Activated CD8-positive, alpha-beta T cell treated with anti-CD3 and anti-CD28 coated beads, Interleukin-2, amount 10 ng/mL, durations not matched to agents 7 days and 5 days (primary cell): ENCODE measurements at regions not wholly inside any gene's neighbourhood (a gene's known extent, or its start where the extent isn't known, plus 50 kb on each side); places are given as distances from the start of the nearest gene placed in this dataset.

Experiments used
- ATAC-seq: fragments of 150-1000 bp; cut with Tn5 transposase; one replicate; pipeline ENCODE4 v1.10.0; 2021; ENCODE audit warnings: moderate library complexity
- CTCF ChIA-PET: fragments of 350-600 bp; sonication (Branson Sonifier 250); formaldehyde crosslinking; loops from one replicate; lab custom pipeline; 2021; ENCODE audit warnings: antibody characterized with exemption; lab: Charles Lee
- POLR2A ChIA-PET: fragments of 350-600 bp; sonication (Branson Sonifier 250); formaldehyde crosslinking; loops from one replicate; lab custom pipeline; 2021; ENCODE audit warnings: antibody characterized with exemption; lab: Charles Lee
- DNase-seq: peaks from one replicate; pipeline ENCODE4 v3.0.0-alpha.2; 2020
- H3K27ac Mint-ChIP-seq: one replicate; pipeline ENCODE4 v1.8.0; 2021; ENCODE audit warnings: mild to moderate bottlenecking, mixed read lengths
- H3K27me3 Mint-ChIP-seq: one replicate; pipeline ENCODE4 v1.8.0; 2021; ENCODE audit warnings: low read depth, mixed read lengths
- H3K36me3 Mint-ChIP-seq: one replicate; pipeline ENCODE4 v1.8.0; 2021; ENCODE audit warnings: low read depth, mixed read lengths
- H3K4me1 Mint-ChIP-seq: one replicate; pipeline ENCODE4 v1.8.0; 2021; ENCODE audit warnings: low read depth, mixed read lengths
- H3K4me3 Mint-ChIP-seq: one replicate; pipeline ENCODE4 v1.8.0; 2021; ENCODE audit warnings: mild to moderate bottlenecking, mixed read lengths
- H3K9me3 Mint-ChIP-seq: one replicate; pipeline ENCODE4 v1.8.0; 2022; ENCODE audit warnings: mixed read lengths; ENCODE audit not compliant: insufficient read depth

- Mint-ChIP-seq H3K9me3 (peaks cover 4% of the 10 kb centered on the region), H3K36me3 (no peaks in the 10 kb centered on the region), H3K27ac (no peak overlapping the region), H3K4me3 (no peak overlapping the region), H3K4me1 (no peaks in the 10 kb centered on the region), H3K27me3 (no peaks in the 10 kb centered on the region)
- CTCF ChIA-PET = no interaction called here
- POLR2A ChIA-PET = no interaction called here
- DNase-seq = no peak
- no peak for ATAC-seq
Measured at GRCh38 chr13:88183440-88183839, 512.3 kb downstream of the SLITRK5 start.

- H3K27me3 Mint-ChIP-seq = no peaks in the 10 kb centered on the region
- no peak for DNase-seq
- H3K36me3 Mint-ChIP-seq = no peaks in the 10 kb centered on the region
- no peak overlapping the region for H3K27ac Mint-ChIP-seq
- POLR2A ChIA-PET = no interaction called here
- H3K4me3 Mint-ChIP-seq = no peak overlapping the region
- H3K4me1 Mint-ChIP-seq = no peaks in the 10 kb centered on the region
- H3K9me3 Mint-ChIP-seq = peaks cover 11% of the 10 kb centered on the region
- no peak for ATAC-seq
- CTCF ChIA-PET = no interaction called here
Measured at GRCh38 chr13:88188986-88189385, 517.8 kb downstream of the SLITRK5 start.

GRCh38 chr13:88189728-88190127, 518.6 kb downstream of the SLITRK5 start:
- ATAC-seq (no peak), DNase-seq (no peak)
- no peaks in the 10 kb centered on the region for H3K27me3 Mint-ChIP-seq
- peaks cover 11% of the 10 kb centered on the region for H3K9me3 Mint-ChIP-seq
- ChIA-PET POLR2A (no interaction called here), CTCF (no interaction called here)
- H3K36me3 Mint-ChIP-seq = no peaks in the 10 kb centered on the region
- no peaks in the 10 kb centered on the region for H3K4me1 Mint-ChIP-seq
- H3K27ac Mint-ChIP-seq = no peak overlapping the region
- H3K4me3 Mint-ChIP-seq = no peak overlapping the region

GRCh38 chr13:88196106-88196505, 524.9 kb downstream of the SLITRK5 start:
- H3K27me3 Mint-ChIP-seq = no peaks in the 10 kb centered on the region
- no peak for ATAC-seq
- H3K27ac Mint-ChIP-seq = no peak overlapping the region
- ChIA-PET POLR2A (no interaction called here), CTCF (no interaction called here)
- no peak overlapping the region for H3K4me3 Mint-ChIP-seq
- H3K9me3 Mint-ChIP-seq = peaks cover 19% of the 10 kb centered on the region
- H3K4me1 Mint-ChIP-seq = no peaks in the 10 kb centered on the region
- DNase-seq = no peak
- no peaks in the 10 kb centered on the region for H3K36me3 Mint-ChIP-seq

GRCh38 chr13:88217372-88217771, 546.2 kb downstream of the SLITRK5 start:
- Mint-ChIP-seq H3K27me3 (no peaks in the 10 kb centered on the region), H3K36me3 (no peaks in the 10 kb centered on the region), H3K4me3 (no peak overlapping the region), H3K4me1 (no peaks in the 10 kb centered on the region), H3K9me3 (no peaks in the 10 kb centered on the region), H3K27ac (no peak overlapping the region)
- ChIA-PET POLR2A (no interaction called here), CTCF (no interaction called here)
- ATAC-seq = no peak
- no peak for DNase-seq

- ATAC-seq = no peak
- Mint-ChIP-seq H3K27ac (no peak overlapping the region), H3K4me3 (no peak overlapping the region), H3K36me3 (no peaks in the 10 kb centered on the region), H3K9me3 (no peaks in the 10 kb centered on the region), H3K4me1 (no peaks in the 10 kb centered on the region), H3K27me3 (no peaks in the 10 kb centered on the region)
- ChIA-PET CTCF (no interaction called here), POLR2A (no interaction called here)
- DNase-seq = no peak
Measured at GRCh38 chr13:88217883-88218282, 546.7 kb downstream of the SLITRK5 start.

- DNase-seq (no peak), ATAC-seq (no peak)
- Mint-ChIP-seq H3K27ac (no peak overlapping the region), H3K27me3 (no peaks in the 10 kb centered on the region), H3K36me3 (no peaks in the 10 kb centered on the region), H3K4me3 (no peak overlapping the region), H3K4me1 (no peaks in the 10 kb centered on the region), H3K9me3 (peaks cover 3% of the 10 kb centered on the region)
- POLR2A ChIA-PET = no interaction called here
- CTCF ChIA-PET = no interaction called here
Measured at GRCh38 chr13:88223958-88224357, 552.8 kb downstream of the SLITRK5 start.

GRCh38 chr13:88235441-88235840, 564.3 kb downstream of the SLITRK5 start:
- no peaks in the 10 kb centered on the region for H3K27me3 Mint-ChIP-seq
- ATAC-seq = no peak
- ChIA-PET POLR2A (no interaction called here), CTCF (no interaction called here)
- H3K4me1 Mint-ChIP-seq = no peaks in the 10 kb centered on the region
- H3K27ac Mint-ChIP-seq = no peak overlapping the region
- H3K4me3 Mint-ChIP-seq = no peak overlapping the region
- no peak for DNase-seq
- H3K36me3 Mint-ChIP-seq = no peaks in the 10 kb centered on the region
- H3K9me3 Mint-ChIP-seq = peaks cover 3% of the 10 kb centered on the region

GRCh38 chr13:88246239-88246638, 575.1 kb downstream of the SLITRK5 start:
- no peak for ATAC-seq
- ChIA-PET CTCF (no interaction called here), POLR2A (no interaction called here)
- DNase-seq = no peak
- no peaks in the 10 kb centered on the region for H3K27me3 Mint-ChIP-seq
- H3K36me3 Mint-ChIP-seq = no peaks in the 10 kb centered on the region
- no peak overlapping the region for H3K4me3 Mint-ChIP-seq
- no peaks in the 10 kb centered on the region for H3K9me3 Mint-ChIP-seq
- no peaks in the 10 kb centered on the region for H3K4me1 Mint-ChIP-seq
- H3K27ac Mint-ChIP-seq = no peak overlapping the region

- DNase-seq (no peak), ATAC-seq (no peak)
- Mint-ChIP-seq H3K4me3 (no peak overlapping the region), H3K27me3 (no peaks in the 10 kb centered on the region), H3K27ac (no peak overlapping the region), H3K9me3 (no peaks in the 10 kb centered on the region), H3K36me3 (no peaks in the 10 kb centered on the region), H3K4me1 (no peaks in the 10 kb centered on the region)
- ChIA-PET CTCF (no interaction called here), POLR2A (no interaction called here)
Measured at GRCh38 chr13:88248393-88248792, 577.2 kb downstream of the SLITRK5 start.

- ChIA-PET POLR2A (no interaction called here), CTCF (no interaction called here)
- peaks cover 9% of the 10 kb centered on the region for H3K9me3 Mint-ChIP-seq
Measured at GRCh38 chr13:88257706-88258105, 586.5 kb downstream of the SLITRK5 start.

GRCh38 chr13:88263808-88264207, 592.6 kb downstream of the SLITRK5 start:
- no peak for DNase-seq
- Mint-ChIP-seq H3K9me3 (peaks cover 16% of the 10 kb centered on the region), H3K36me3 (no peaks in the 10 kb centered on the region), H3K4me3 (no peak overlapping the region), H3K27ac (no peak overlapping the region), H3K4me1 (no peaks in the 10 kb centered on the region), H3K27me3 (no peaks in the 10 kb centered on the region)
- POLR2A ChIA-PET = no interaction called here
- no peak for ATAC-seq
- CTCF ChIA-PET = no interaction called here

More at GRCh38 chr13:88257706-88258105, 586.5 kb downstream of the SLITRK5 start:
- DNase-seq = no peak
- no peaks in the 10 kb centered on the region for H3K36me3 Mint-ChIP-seq
- no peak overlapping the region for H3K4me3 Mint-ChIP-seq
- ATAC-seq = no peak
- H3K4me1 Mint-ChIP-seq = no peaks in the 10 kb centered on the region
- no peaks in the 10 kb centered on the region for H3K27me3 Mint-ChIP-seq
- no peak overlapping the region for H3K27ac Mint-ChIP-seq

GRCh38 chr13:88281841-88282240, 610.7 kb downstream of the SLITRK5 start:
- Mint-ChIP-seq H3K4me1 (no peaks in the 10 kb centered on the region), H3K9me3 (peaks cover 21% of the 10 kb centered on the region), H3K27me3 (no peaks in the 10 kb centered on the region), H3K4me3 (no peak overlapping the region), H3K36me3 (no peaks in the 10 kb centered on the region), H3K27ac (no peak overlapping the region)
- POLR2A ChIA-PET = no interaction called here
- CTCF ChIA-PET = no interaction called here
- DNase-seq = no peak
- no peak for ATAC-seq
